WTC11 (cell line): ENCODE measurements at regions not wholly inside any gene's neighbourhood (a gene's known extent, or its start where the extent isn't known, plus 50 kb on each side); places are given as distances from the start of the nearest gene placed in this dataset.

Experiments used
- ATAC-seq: fragments of 200-7000 bp; cut with Tn5 transposase; 2 replicates; pipeline ENCODE4 v1.10.0; 2021; ENCODE audit warnings: mild to moderate bottlenecking, moderate library complexity
- CTCF ChIA-PET: fragments of 300-600 bp; sonication (Branson Sonifier 250); formaldehyde crosslinking; loops from one replicate; lab custom pipeline; 2021; ENCODE audit warnings: antibody characterized with exemption; lab: Charles Lee
- POLR2A ChIA-PET: fragments of 350-600 bp; sonication (Branson Sonifier 250); formaldehyde crosslinking; loops from one replicate; lab custom pipeline; 2021; ENCODE audit warnings: antibody characterized with exemption; lab: Charles Lee
- DNase-seq: peaks from one replicate; pipeline ENCODE4 v3.0.0; 2021; ENCODE audit warnings: low spot score
- H3K27ac Mint-ChIP-seq: 2 replicates; pipeline ENCODE4 v1.8.0; 2021; ENCODE audit warnings: mixed read lengths
- H3K27me3 Mint-ChIP-seq: 2 replicates; pipeline ENCODE4 v1.8.0; 2021; ENCODE audit warnings: low read depth, mild to moderate bottlenecking, moderate library complexity, mixed read lengths
- H3K36me3 Mint-ChIP-seq: 2 replicates; pipeline ENCODE4 v1.8.0; 2021; ENCODE audit warnings: mixed read lengths
- H3K4me1 Mint-ChIP-seq: 2 replicates; pipeline ENCODE4 v1.8.0; 2022; ENCODE audit warnings: mixed read lengths
- H3K4me3 Mint-ChIP-seq: 2 replicates; pipeline ENCODE4 v1.8.0; 2021; ENCODE audit warnings: mild to moderate bottlenecking, moderate library complexity, mixed read lengths
- H3K9me3 Mint-ChIP-seq: 2 replicates; pipeline ENCODE4 v1.8.0; 2021; ENCODE audit warnings: mixed read lengths
- ATF6 ChIP-seq: sonication (generic); formaldehyde crosslinking; IDR thresholded peaks from 2 replicates; pipeline ENCODE4 v1.8.1; 2023; ENCODE audit warnings: mild to moderate bottlenecking, missing genetic modification reagents
- FOXJ3 ChIP-seq: sonication (generic); formaldehyde crosslinking; IDR thresholded peaks from 2 replicates; pipeline ENCODE4 v1.9.0; 2021; ENCODE audit warnings: missing genetic modification reagents, mild to moderate bottlenecking, borderline replicate concordance
- GRHL2 ChIP-seq: fragments of 250-450 bp; sonication (Bioruptor Pico); IDR thresholded peaks from 2 replicates; pipeline ENCODE4 v1.8.0; 2022; ENCODE audit warnings: mild to moderate bottlenecking, moderate library complexity; ENCODE audit not compliant: insufficient replicate concordance, severe bottlenecking
- IRF1 ChIP-seq: sonication (generic); formaldehyde crosslinking; IDR thresholded peaks from 2 replicates; pipeline ENCODE4 v1.8.0; 2023; ENCODE audit warnings: missing genetic modification reagents
- MXD4 ChIP-seq: fragments of 250-450 bp; sonication (Bioruptor Pico); IDR thresholded peaks from 2 replicates; pipeline ENCODE4 v1.8.0; 2021; ENCODE audit warnings: mild to moderate bottlenecking, moderate library complexity, borderline replicate concordance
- NFATC4 ChIP-seq: fragments of 250-450 bp; sonication (Bioruptor Pico); IDR thresholded peaks from 2 replicates; pipeline ENCODE4 v1.9.0; 2021; ENCODE audit warnings: mild to moderate bottlenecking
- NFE2L1 ChIP-seq: sonication (generic); formaldehyde crosslinking; IDR thresholded peaks from 2 replicates; pipeline ENCODE4 v1.8.1; 2023; ENCODE audit warnings: missing genetic modification reagents
- NR1H2 ChIP-seq: sonication (generic); formaldehyde crosslinking; IDR thresholded peaks from 2 replicates; pipeline ENCODE4 v1.9.0; 2021; ENCODE audit warnings: mild to moderate bottlenecking, moderate library complexity, missing genetic modification reagents
- NR3C1 ChIP-seq: sonication (generic); formaldehyde crosslinking; conservative IDR thresholded peaks from 2 replicates; pipeline ENCODE4 v1.8.1; 2023; ENCODE audit warnings: low read depth, mild to moderate bottlenecking, missing genetic modification reagents
- RELA ChIP-seq: sonication (generic); formaldehyde crosslinking; IDR thresholded peaks from 2 replicates; pipeline ENCODE4 v1.8.1; 2022; ENCODE audit warnings: missing genetic modification reagents, mild to moderate bottlenecking, borderline replicate concordance
- TCF7 ChIP-seq: sonication (generic); formaldehyde crosslinking; IDR thresholded peaks from 2 replicates; pipeline ENCODE4 v1.8.0; 2022; ENCODE audit warnings: mild to moderate bottlenecking, low read depth, missing genetic modification reagents, moderate library complexity
- ZNF121 ChIP-seq: sonication (generic); formaldehyde crosslinking; IDR thresholded peaks from 2 replicates; pipeline ENCODE4 v1.8.0; 2023; ENCODE audit warnings: missing genetic modification reagents
- TF ChIP-seq, protein P1 (sequence below): sonication (generic); formaldehyde crosslinking; IDR thresholded peaks from 2 replicates; pipeline ENCODE4 v1.8.0; 2022; ENCODE audit warnings: mild to moderate bottlenecking, missing genetic modification reagents
- TF ChIP-seq, protein P2 (sequence below): sonication (generic); formaldehyde crosslinking; IDR thresholded peaks from 2 replicates; pipeline ENCODE4 v1.8.1; 2023; ENCODE audit warnings: mild to moderate bottlenecking, missing genetic modification reagents
- TF ChIP-seq, protein P3 (sequence below): fragments of 250-450 bp; sonication (Bioruptor Pico); IDR thresholded peaks from 2 replicates; pipeline ENCODE4 v1.9.0; 2021; ENCODE audit warnings: mild to moderate bottlenecking, borderline replicate concordance
- TF ChIP-seq, protein P4 (sequence below): sonication (generic); formaldehyde crosslinking; IDR thresholded peaks from 2 replicates; pipeline ENCODE4 v1.8.1; 2022; ENCODE audit warnings: low read depth, missing genetic modification reagents, borderline replicate concordance
- TF ChIP-seq, protein P5 (sequence below): sonication (generic); formaldehyde crosslinking; IDR thresholded peaks from 2 replicates; pipeline ENCODE4 v1.8.1; 2023; ENCODE audit warnings: mild to moderate bottlenecking, missing genetic modification reagents, borderline replicate concordance
- TF ChIP-seq, protein P6 (sequence below): sonication (generic); formaldehyde crosslinking; IDR thresholded peaks from 2 replicates; pipeline ENCODE4 v1.8.1; 2022; ENCODE audit warnings: mild to moderate bottlenecking, moderate library complexity, missing genetic modification reagents

- TF ChIP-seq FOXJ3 (CRISPR knock-in tag) (no peak), GRHL2 (no peak), RELA (CRISPR knock-in tag) (no peak), NFATC4 (CRISPR knock-in tag) (no peak), ZNF121 (no peak), NR3C1 (no peak), ATF6 (CRISPR knock-in tag) (no peak), MXD4 (no peak), NFE2L1 (CRISPR knock-in tag) (no peak), TCF7 (no peak), IRF1 (no peak), NR1H2 (no peak)
- TF ChIP-seq, protein P1, sequence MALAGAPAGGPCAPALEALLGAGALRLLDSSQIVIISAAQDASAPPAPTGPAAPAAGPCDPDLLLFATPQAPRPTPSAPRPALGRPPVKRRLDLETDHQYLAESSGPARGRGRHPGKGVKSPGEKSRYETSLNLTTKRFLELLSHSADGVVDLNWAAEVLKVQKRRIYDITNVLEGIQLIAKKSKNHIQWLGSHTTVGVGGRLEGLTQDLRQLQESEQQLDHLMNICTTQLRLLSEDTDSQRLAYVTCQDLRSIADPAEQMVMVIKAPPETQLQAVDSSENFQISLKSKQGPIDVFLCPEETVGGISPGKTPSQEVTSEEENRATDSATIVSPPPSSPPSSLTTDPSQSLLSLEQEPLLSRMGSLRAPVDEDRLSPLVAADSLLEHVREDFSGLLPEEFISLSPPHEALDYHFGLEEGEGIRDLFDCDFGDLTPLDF (CRISPR knock-in tag): no peak
- TF ChIP-seq, protein P2, sequence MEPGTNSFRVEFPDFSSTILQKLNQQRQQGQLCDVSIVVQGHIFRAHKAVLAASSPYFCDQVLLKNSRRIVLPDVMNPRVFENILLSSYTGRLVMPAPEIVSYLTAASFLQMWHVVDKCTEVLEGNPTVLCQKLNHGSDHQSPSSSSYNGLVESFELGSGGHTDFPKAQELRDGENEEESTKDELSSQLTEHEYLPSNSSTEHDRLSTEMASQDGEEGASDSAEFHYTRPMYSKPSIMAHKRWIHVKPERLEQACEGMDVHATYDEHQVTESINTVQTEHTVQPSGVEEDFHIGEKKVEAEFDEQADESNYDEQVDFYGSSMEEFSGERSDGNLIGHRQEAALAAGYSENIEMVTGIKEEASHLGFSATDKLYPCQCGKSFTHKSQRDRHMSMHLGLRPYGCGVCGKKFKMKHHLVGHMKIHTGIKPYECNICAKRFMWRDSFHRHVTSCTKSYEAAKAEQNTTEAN (CRISPR knock-in tag): no peak
- TF ChIP-seq, protein P3, sequence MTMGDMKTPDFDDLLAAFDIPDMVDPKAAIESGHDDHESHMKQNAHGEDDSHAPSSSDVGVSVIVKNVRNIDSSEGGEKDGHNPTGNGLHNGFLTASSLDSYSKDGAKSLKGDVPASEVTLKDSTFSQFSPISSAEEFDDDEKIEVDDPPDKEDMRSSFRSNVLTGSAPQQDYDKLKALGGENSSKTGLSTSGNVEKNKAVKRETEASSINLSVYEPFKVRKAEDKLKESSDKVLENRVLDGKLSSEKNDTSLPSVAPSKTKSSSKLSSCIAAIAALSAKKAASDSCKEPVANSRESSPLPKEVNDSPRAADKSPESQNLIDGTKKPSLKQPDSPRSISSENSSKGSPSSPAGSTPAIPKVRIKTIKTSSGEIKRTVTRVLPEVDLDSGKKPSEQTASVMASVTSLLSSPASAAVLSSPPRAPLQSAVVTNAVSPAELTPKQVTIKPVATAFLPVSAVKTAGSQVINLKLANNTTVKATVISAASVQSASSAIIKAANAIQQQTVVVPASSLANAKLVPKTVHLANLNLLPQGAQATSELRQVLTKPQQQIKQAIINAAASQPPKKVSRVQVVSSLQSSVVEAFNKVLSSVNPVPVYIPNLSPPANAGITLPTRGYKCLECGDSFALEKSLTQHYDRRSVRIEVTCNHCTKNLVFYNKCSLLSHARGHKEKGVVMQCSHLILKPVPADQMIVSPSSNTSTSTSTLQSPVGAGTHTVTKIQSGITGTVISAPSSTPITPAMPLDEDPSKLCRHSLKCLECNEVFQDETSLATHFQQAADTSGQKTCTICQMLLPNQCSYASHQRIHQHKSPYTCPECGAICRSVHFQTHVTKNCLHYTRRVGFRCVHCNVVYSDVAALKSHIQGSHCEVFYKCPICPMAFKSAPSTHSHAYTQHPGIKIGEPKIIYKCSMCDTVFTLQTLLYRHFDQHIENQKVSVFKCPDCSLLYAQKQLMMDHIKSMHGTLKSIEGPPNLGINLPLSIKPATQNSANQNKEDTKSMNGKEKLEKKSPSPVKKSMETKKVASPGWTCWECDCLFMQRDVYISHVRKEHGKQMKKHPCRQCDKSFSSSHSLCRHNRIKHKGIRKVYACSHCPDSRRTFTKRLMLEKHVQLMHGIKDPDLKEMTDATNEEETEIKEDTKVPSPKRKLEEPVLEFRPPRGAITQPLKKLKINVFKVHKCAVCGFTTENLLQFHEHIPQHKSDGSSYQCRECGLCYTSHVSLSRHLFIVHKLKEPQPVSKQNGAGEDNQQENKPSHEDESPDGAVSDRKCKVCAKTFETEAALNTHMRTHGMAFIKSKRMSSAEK (CRISPR knock-in tag): no peak
- TF ChIP-seq, protein P4, sequence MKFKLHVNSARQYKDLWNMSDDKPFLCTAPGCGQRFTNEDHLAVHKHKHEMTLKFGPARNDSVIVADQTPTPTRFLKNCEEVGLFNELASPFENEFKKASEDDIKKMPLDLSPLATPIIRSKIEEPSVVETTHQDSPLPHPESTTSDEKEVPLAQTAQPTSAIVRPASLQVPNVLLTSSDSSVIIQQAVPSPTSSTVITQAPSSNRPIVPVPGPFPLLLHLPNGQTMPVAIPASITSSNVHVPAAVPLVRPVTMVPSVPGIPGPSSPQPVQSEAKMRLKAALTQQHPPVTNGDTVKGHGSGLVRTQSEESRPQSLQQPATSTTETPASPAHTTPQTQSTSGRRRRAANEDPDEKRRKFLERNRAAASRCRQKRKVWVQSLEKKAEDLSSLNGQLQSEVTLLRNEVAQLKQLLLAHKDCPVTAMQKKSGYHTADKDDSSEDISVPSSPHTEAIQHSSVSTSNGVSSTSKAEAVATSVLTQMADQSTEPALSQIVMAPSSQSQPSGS (CRISPR knock-in tag): no peak
- TF ChIP-seq, protein P5, sequence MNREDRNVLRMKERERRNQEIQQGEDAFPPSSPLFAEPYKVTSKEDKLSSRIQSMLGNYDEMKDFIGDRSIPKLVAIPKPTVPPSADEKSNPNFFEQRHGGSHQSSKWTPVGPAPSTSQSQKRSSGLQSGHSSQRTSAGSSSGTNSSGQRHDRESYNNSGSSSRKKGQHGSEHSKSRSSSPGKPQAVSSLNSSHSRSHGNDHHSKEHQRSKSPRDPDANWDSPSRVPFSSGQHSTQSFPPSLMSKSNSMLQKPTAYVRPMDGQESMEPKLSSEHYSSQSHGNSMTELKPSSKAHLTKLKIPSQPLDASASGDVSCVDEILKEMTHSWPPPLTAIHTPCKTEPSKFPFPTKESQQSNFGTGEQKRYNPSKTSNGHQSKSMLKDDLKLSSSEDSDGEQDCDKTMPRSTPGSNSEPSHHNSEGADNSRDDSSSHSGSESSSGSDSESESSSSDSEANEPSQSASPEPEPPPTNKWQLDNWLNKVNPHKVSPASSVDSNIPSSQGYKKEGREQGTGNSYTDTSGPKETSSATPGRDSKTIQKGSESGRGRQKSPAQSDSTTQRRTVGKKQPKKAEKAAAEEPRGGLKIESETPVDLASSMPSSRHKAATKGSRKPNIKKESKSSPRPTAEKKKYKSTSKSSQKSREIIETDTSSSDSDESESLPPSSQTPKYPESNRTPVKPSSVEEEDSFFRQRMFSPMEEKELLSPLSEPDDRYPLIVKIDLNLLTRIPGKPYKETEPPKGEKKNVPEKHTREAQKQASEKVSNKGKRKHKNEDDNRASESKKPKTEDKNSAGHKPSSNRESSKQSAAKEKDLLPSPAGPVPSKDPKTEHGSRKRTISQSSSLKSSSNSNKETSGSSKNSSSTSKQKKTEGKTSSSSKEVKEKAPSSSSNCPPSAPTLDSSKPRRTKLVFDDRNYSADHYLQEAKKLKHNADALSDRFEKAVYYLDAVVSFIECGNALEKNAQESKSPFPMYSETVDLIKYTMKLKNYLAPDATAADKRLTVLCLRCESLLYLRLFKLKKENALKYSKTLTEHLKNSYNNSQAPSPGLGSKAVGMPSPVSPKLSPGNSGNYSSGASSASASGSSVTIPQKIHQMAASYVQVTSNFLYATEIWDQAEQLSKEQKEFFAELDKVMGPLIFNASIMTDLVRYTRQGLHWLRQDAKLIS (CRISPR knock-in tag): no peak
- TF ChIP-seq, protein P6, sequence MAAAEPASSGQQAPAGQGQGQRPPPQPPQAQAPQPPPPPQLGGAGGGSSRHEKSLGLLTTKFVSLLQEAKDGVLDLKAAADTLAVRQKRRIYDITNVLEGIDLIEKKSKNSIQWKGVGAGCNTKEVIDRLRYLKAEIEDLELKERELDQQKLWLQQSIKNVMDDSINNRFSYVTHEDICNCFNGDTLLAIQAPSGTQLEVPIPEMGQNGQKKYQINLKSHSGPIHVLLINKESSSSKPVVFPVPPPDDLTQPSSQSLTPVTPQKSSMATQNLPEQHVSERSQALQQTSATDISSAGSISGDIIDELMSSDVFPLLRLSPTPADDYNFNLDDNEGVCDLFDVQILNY: no peak
- peak overlapping the region; percentile 52 for H3K27ac Mint-ChIP-seq
- H3K27me3 Mint-ChIP-seq: no peaks in the 10 kb centered on the region
- H3K4me3 Mint-ChIP-seq: no peak overlapping the region
- H3K9me3 Mint-ChIP-seq: peaks cover 11% of the 10 kb centered on the region; the same call in 1 of the 2 replicates
- POLR2A ChIA-PET: no interaction called here
- H3K36me3 Mint-ChIP-seq: no peaks in the 10 kb centered on the region
- no peak for ATAC-seq
- H3K4me1 Mint-ChIP-seq: peaks cover 28% of the 10 kb centered on the region
- no peak for DNase-seq
- CTCF ChIA-PET: no interaction called here
Observed at GRCh38 chr6:164101859-164102258, 687.3 kb downstream of the QKI start.
